ENCODE measurements at regions not wholly inside any gene's neighbourhood (a gene's known extent, or its start where the extent isn't known, plus 50 kb on each side); places are given as distances from the start of the nearest gene placed in this dataset.

DNA sequence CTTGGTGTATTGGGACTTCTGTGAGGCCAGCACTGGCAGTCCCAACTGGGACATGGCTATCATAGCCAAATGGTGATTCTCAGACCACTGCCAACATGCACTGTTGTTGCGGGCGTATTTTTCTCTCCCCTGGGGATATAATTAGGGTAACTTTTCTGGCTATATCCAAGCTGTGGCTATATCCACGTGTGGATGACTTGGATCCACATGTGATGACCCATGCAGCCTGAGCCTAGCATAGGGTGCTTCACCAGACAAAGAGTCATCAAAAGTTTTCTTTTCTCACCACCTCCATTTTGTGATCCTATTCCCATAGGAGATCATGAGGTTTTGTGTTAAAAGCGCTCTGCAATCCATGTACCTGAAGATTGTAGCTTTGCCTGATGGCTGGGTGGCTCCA lies 51.2 kb upstream of the CSF3R start:
- Mint-ChIP-seq H3K36me3 (ENCODE audit: low read depth) (no peaks in the 10 kb centered on the region), H3K27ac (ENCODE audit: unreplicated experiment) (no peak overlapping the region), H3K9me3 (ENCODE audit: low read depth) (peaks cover 10% of the 10 kb centered on the region), H3K27me3 (ENCODE audit: low read depth) (peaks cover 50% of the 10 kb centered on the region), H3K4me3 (ENCODE audit: unreplicated experiment) (no peak overlapping the region), H3K4me1 (ENCODE audit: low read depth) (no peaks in the 10 kb centered on the region)
- no peak for DNase-seq (ENCODE audit: low spot score)
- TF ChIP-seq, protein P1, sequence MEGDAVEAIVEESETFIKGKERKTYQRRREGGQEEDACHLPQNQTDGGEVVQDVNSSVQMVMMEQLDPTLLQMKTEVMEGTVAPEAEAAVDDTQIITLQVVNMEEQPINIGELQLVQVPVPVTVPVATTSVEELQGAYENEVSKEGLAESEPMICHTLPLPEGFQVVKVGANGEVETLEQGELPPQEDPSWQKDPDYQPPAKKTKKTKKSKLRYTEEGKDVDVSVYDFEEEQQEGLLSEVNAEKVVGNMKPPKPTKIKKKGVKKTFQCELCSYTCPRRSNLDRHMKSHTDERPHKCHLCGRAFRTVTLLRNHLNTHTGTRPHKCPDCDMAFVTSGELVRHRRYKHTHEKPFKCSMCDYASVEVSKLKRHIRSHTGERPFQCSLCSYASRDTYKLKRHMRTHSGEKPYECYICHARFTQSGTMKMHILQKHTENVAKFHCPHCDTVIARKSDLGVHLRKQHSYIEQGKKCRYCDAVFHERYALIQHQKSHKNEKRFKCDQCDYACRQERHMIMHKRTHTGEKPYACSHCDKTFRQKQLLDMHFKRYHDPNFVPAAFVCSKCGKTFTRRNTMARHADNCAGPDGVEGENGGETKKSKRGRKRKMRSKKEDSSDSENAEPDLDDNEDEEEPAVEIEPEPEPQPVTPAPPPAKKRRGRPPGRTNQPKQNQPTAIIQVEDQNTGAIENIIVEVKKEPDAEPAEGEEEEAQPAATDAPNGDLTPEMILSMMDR (IDR thresholded peaks at IDR 0.05): no peak

GRCh38 chr1:36532810-36533401 lies 50.2 kb upstream of the CSF3R start:
- Mint-ChIP-seq H3K27me3 (ENCODE audit: low read depth) (peaks cover 46% of the 10 kb centered on the region), H3K4me3 (ENCODE audit: unreplicated experiment) (no peak overlapping the region), H3K27ac (ENCODE audit: unreplicated experiment) (no peak overlapping the region), H3K4me1 (ENCODE audit: low read depth) (no peaks in the 10 kb centered on the region), H3K9me3 (ENCODE audit: low read depth) (peaks cover 10% of the 10 kb centered on the region), H3K36me3 (ENCODE audit: low read depth) (no peaks in the 10 kb centered on the region)
- DNase-seq (ENCODE audit: low spot score): no peak
- TF ChIP-seq, protein P1 (IDR thresholded peaks at IDR 0.05): no peak

Measured in chondrocyte (in vitro differentiated cells).